CD14-positive monocyte (primary cell): ENCODE measurements at regions not wholly inside any gene's neighbourhood (a gene's known extent, or its start where the extent isn't known, plus 50 kb on each side); places are given as distances from the start of the nearest gene placed in this dataset.

ENCODE experiments used
- DNase-seq, 3 donors: peaks; one replicate each; pipeline ENCODE4 v3.0.0-alpha.2; 2011 to 2022
- H2AFZ ChIP-seq: 2 replicates; pipeline ENCODE4 v1.6.0; 2012; ENCODE audit warnings: mild to moderate bottlenecking, low read depth, low read length, inconsistent platforms; ENCODE audit not compliant: insufficient read depth, poor library complexity, severe bottlenecking
- H3K27ac ChIP-seq, 2 donors: 1 replicate in 1 of 2; 2 replicates in 1 of 2; pipeline ENCODE4 v1.5.1; 2012 to 2013; ENCODE audit warnings: low read length in 2 of 2, control low read depth in 1 of 2, inconsistent platforms in 1 of 2, low read depth in 1 of 2, mild to moderate bottlenecking in 1 of 2
- H3K27me3 ChIP-seq, 2 donors: one replicate each; pipeline versions ENCODE4 v1.6.0 to v1.6.1; 2011 to 2013; ENCODE audit warnings: low read length in 2 of 2; ENCODE audit not compliant: control insufficient read depth in 2 of 2, insufficient read depth in 2 of 2
- H3K36me3 ChIP-seq, 2 donors: replicated peaks in 1 of 2; 1 replicate in 1 of 2; 2 replicates in 1 of 2; pipeline versions ENCODE4 v1.5.1 to v1.6.1; 2012 to 2013; ENCODE audit warnings: low read length in 2 of 2, control low read depth in 1 of 2, inconsistent platforms in 1 of 2, mild to moderate bottlenecking in 1 of 2; ENCODE audit not compliant: insufficient read depth in 2 of 2, control insufficient read depth in 1 of 2
- H3K4me1 ChIP-seq, 2 donors: 1 replicate in 1 of 2; 2 replicates in 1 of 2; pipeline versions ENCODE4 v1.5.1 to v1.6.1; 2012 to 2013; ENCODE audit warnings: low read length in 2 of 2, control low read depth in 1 of 2, inconsistent platforms in 1 of 2, mild to moderate bottlenecking in 1 of 2, moderate library complexity in 1 of 2; ENCODE audit not compliant: insufficient read depth in 2 of 2, control insufficient read depth in 1 of 2
- H3K4me2 ChIP-seq: replicated peaks from 2 replicates; pipeline ENCODE3; 2012; ENCODE audit warnings: low read length, moderate library complexity, mild to moderate bottlenecking; ENCODE audit not compliant: poor library complexity, severe bottlenecking; ENCODE audit errors: extremely low read depth
- H3K4me3 ChIP-seq, 3 experiments: fragments of 200-600 bp in 1 of 3; sonication (generic) in 1 of 3; replicated peaks in 1 of 3; 1 replicate in 2 of 3; 2 replicates in 1 of 3; pipeline ENCODE4 v1.5.1; 2011 to 2013; ENCODE audit warnings: low read length in 3 of 3, mild to moderate bottlenecking in 3 of 3, control low read depth in 2 of 3, low read depth in 2 of 3, inconsistent platforms in 1 of 3, moderate library complexity in 1 of 3
- H3K79me2 ChIP-seq: 2 replicates; pipeline ENCODE4 v1.6.0; 2012; ENCODE audit warnings: mild to moderate bottlenecking, control low read depth, inconsistent platforms, low read length, moderate library complexity; ENCODE audit not compliant: insufficient read depth
- H3K9ac ChIP-seq: 2 replicates; pipeline ENCODE4 v1.6.0; 2017; ENCODE audit warnings: low read length, mild to moderate bottlenecking; ENCODE audit not compliant: insufficient read depth, poor library complexity, severe bottlenecking
- H3K9me3 ChIP-seq, 2 donors: replicated peaks in 1 of 2; 1 replicate in 1 of 2; 2 replicates in 1 of 2; pipeline versions ENCODE4 v1.5.1 to v1.6.1; 2012 to 2013; ENCODE audit warnings: low read length in 2 of 2, control low read depth in 1 of 2; ENCODE audit not compliant: control insufficient read depth in 1 of 2, insufficient read depth in 1 of 2
- H4K20me1 ChIP-seq: 2 replicates; pipeline ENCODE4 v1.6.0; 2012; ENCODE audit warnings: mild to moderate bottlenecking, low read length, control low read depth, moderate library complexity; ENCODE audit not compliant: insufficient read depth
- H3K27ac Mint-ChIP-seq, 7 donors: one replicate each; pipeline ENCODE4 v1.8.0; 2020; ENCODE audit warnings: mild to moderate bottlenecking in 7 of 7, mixed read lengths in 7 of 7, moderate library complexity in 6 of 7, inconsistent platforms in 2 of 7
- H3K27me3 Mint-ChIP-seq, 3 donors: one replicate each; pipeline ENCODE4 v1.8.0; 2021 to 2022; ENCODE audit warnings: low read depth in 3 of 3, mild to moderate bottlenecking in 3 of 3, mixed read lengths in 3 of 3, moderate library complexity in 3 of 3, inconsistent platforms in 1 of 3
- H3K36me3 Mint-ChIP-seq, 2 donors: one replicate each; pipeline ENCODE4 v1.8.0; 2020; ENCODE audit warnings: mixed read lengths in 2 of 2, inconsistent platforms in 1 of 2, mild to moderate bottlenecking in 1 of 2
- H3K4me1 Mint-ChIP-seq: one replicate; pipeline ENCODE4 v1.8.0; 2020; ENCODE audit warnings: mild to moderate bottlenecking, mixed read lengths
- H3K4me3 Mint-ChIP-seq, 2 donors: one replicate each; pipeline ENCODE4 v1.8.0; 2020; ENCODE audit warnings: mild to moderate bottlenecking in 2 of 2, mixed read lengths in 2 of 2, moderate library complexity in 1 of 2
- H3K9me3 Mint-ChIP-seq, 7 donors: one replicate each; pipeline ENCODE4 v1.8.0; 2020 to 2022; ENCODE audit warnings: mixed read lengths in 7 of 7, mild to moderate bottlenecking in 6 of 7, moderate library complexity in 6 of 7, inconsistent platforms in 2 of 7
- WGBS: methylation state at CpG from one replicate; pipeline ENCODE4 v1.1.5; 2013; ENCODE audit warnings: missing lambda C conversion rate; ENCODE audit not compliant: insufficient coverage; 5-methylcytosine and 5-hydroxymethylcytosine counted together
- intact Hi-C, 2 donors: fragments of 100-400 bp; cut with micrococcal nuclease; formaldehyde crosslinking; loops; one replicate each; pipeline versions ENCODE4 v1.15.0 to v1.15.1; 2023
- TF ChIP-seq, protein P1 (sequence below): fragments of 200-600 bp; IDR thresholded peaks from one replicate; pipeline ENCODE4 v1.8.0; 2022; ENCODE audit warnings: antibody characterized with exemption, mild to moderate bottlenecking

DNA sequence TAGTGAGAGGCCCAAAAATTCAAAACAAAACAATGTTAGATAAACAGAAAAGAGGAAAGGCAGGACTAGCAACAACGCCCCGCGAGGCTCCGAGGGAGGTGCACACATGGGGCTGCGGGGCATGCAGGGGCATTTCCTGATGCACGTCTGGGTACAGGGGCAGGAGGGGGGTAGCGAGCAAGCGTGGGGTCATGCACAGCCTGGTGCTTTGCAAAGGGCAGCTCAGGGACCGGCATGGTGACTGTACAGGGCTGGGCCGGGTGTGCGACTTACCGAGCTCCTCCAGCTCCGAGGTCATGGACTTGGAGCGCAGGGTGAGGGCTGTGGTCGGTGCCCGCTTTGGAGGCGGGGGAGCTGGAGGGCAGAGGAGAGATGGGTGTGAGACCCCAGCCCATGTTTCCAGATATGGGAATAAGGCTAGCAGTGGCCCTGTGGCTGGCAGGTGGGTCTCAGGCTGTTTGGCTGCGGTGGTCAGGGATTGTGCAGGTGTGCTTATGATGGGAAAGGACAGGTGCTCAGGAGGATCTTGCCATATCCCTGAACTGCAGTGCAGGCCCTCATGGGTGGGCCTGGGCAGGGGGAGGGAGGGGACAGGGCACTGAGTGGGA lies 103.7 kb downstream of the CTTN start:
- Mint-ChIP-seq H3K4me3 (no peak overlapping the region), H3K27me3 (peaks cover 0 to 4% (median 2%) of the 10 kb centered on the region in 3 donors), H3K4me1 (no peaks in the 10 kb centered on the region), H3K9me3 (peaks cover 0 to 3% (median 0%) of the 10 kb centered on the region in 7 donors), H3K36me3 (no peaks in the 10 kb centered on the region), H3K27ac (no peak overlapping the region)
- Histone ChIP-seq H3K79me2 (no peaks in the 10 kb centered on the region), H3K9me3 (no peaks in the 10 kb centered on the region), H3K27me3 (no peaks in the 10 kb centered on the region), H3K9ac (no peak overlapping the region), H2AFZ (no peak overlapping the region), H3K4me2 (no peak overlapping the region), H3K4me3 (no peak overlapping the region), H4K20me1 (no peaks in the 10 kb centered on the region), H3K4me1 (no peaks in the 10 kb centered on the region), H3K27ac (no peak overlapping the region), H3K36me3 (no peaks in the 10 kb centered on the region)
- no peak for DNase-seq
- TF ChIP-seq, protein P1, sequence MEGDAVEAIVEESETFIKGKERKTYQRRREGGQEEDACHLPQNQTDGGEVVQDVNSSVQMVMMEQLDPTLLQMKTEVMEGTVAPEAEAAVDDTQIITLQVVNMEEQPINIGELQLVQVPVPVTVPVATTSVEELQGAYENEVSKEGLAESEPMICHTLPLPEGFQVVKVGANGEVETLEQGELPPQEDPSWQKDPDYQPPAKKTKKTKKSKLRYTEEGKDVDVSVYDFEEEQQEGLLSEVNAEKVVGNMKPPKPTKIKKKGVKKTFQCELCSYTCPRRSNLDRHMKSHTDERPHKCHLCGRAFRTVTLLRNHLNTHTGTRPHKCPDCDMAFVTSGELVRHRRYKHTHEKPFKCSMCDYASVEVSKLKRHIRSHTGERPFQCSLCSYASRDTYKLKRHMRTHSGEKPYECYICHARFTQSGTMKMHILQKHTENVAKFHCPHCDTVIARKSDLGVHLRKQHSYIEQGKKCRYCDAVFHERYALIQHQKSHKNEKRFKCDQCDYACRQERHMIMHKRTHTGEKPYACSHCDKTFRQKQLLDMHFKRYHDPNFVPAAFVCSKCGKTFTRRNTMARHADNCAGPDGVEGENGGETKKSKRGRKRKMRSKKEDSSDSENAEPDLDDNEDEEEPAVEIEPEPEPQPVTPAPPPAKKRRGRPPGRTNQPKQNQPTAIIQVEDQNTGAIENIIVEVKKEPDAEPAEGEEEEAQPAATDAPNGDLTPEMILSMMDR, result no peak
- intact Hi-C loops, result no loop called here
- 91% methylated on average over 18 of the region's 18 CpGs for WGBS

DNA sequence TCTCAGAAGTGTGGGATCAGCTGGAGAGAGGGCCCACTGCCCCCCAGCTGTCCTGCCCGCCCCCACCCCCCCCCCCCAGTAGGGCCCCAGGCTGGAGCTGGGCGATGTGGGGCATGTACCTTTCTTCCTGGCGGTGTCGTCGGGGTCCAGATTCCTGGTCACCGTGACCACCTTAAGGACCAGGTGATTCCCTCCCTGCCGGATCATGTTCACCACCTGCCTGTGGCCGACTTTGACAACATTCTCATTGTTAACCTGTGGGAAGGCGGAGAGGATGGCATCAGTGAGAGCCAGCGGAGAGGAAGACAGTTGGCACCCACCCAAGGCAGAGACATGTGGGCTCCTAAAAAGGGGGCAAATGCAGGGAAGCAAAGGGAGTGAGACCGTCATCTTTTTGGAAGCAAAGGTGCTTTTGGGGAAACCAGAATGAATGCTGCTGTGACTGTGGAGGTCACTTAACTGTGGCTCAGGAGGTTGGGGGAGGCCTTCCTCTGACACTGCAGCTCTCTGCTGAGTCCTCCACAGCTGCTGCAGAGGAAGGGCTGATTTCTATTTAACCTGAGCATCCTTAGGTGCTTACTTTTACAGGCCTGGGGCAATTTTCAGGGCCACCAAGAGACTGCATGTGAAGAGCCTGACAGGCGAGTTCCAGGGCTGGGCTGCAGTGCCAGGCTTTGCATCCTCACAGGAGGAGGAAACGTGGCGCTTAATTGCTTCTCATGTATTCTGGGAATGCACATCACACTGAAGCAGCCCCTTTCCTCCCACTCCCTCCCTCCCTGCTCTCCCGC lies 104.5 kb downstream of the CTTN start:
- no peaks in the 10 kb centered on the region for H3K4me1 Mint-ChIP-seq
- H3K4me3 ChIP-seq, result no peak overlapping the region
- no peak overlapping the region for H3K4me2 ChIP-seq
- no peaks in the 10 kb centered on the region for H3K9me3 ChIP-seq
- H4K20me1 ChIP-seq, result no peaks in the 10 kb centered on the region
- WGBS, result 88% methylated on average over 11 of the region's 15 CpGs
- H3K27me3 Mint-ChIP-seq, result peaks cover 0 to 4% (median 4%) of the 10 kb centered on the region in 3 donors
- H3K79me2 ChIP-seq, result no peaks in the 10 kb centered on the region
- intact Hi-C loops, result no loop called here
- no peak overlapping the region for H3K9ac ChIP-seq
- H3K4me1 ChIP-seq, result no peaks in the 10 kb centered on the region
- H3K4me3 Mint-ChIP-seq, result peak overlapping the region in 1 of 2 donors; percentile 24
- H3K27ac ChIP-seq, result no peak overlapping the region
- H3K36me3 ChIP-seq, result no peaks in the 10 kb centered on the region
- TF ChIP-seq, protein P1, result no peak
- no peaks in the 10 kb centered on the region for H3K27me3 ChIP-seq
- H3K27ac Mint-ChIP-seq, result no peak overlapping the region
- H3K9me3 Mint-ChIP-seq, result peaks cover 0 to 3% (median 0%) of the 10 kb centered on the region in 7 donors
- H3K36me3 Mint-ChIP-seq, result no peaks in the 10 kb centered on the region
- DNase-seq, result no peak
- no peak overlapping the region for H2AFZ ChIP-seq
